Type B pancreatic cell (in vitro differentiated cells): ENCODE measurements at regions not wholly inside any gene's neighbourhood (a gene's known extent, or its start where the extent isn't known, plus 50 kb on each side); places are given as distances from the start of the nearest gene placed in this dataset.
"Not testable (repeated sequence)": the region's sequence is repeated elsewhere in the genome, so short reads cannot be mapped to it uniquely, and the experiment has no call there.

Source experiments
- DNase-seq: peaks from one replicate; pipeline ENCODE4 v3.0.0; 2021; ENCODE audit warnings: mixed read lengths; ENCODE audit not compliant: unreplicated experiment; ENCODE audit errors: extremely low spot score
- H3K27ac Mint-ChIP-seq: 2 replicates; pipeline ENCODE4 v1.8.0; 2021; ENCODE audit warnings: mild to moderate bottlenecking, mixed read lengths
- H3K27me3 Mint-ChIP-seq: 2 replicates; pipeline ENCODE4 v1.8.0; 2021; ENCODE audit warnings: mixed read lengths
- H3K36me3 Mint-ChIP-seq: 2 replicates; pipeline ENCODE4 v1.8.0; 2021; ENCODE audit warnings: mixed read lengths
- H3K4me1 Mint-ChIP-seq: one replicate; pipeline ENCODE4 v1.8.0; 2021; ENCODE audit warnings: mixed read lengths; ENCODE audit not compliant: unreplicated experiment
- H3K4me3 Mint-ChIP-seq: 2 replicates; pipeline ENCODE4 v1.8.0; 2021; ENCODE audit warnings: mild to moderate bottlenecking, mixed read lengths
- H3K9me3 Mint-ChIP-seq: 2 replicates; pipeline ENCODE4 v1.8.0; 2021; ENCODE audit warnings: mixed read lengths
- TF ChIP-seq, protein P1 (sequence below): fragments of 200-600 bp; sonication (generic); conservative IDR thresholded peaks from 2 replicates; pipeline ENCODE4 v1.5.0; 2021; ENCODE audit warnings: antibody characterized with exemption, mild to moderate bottlenecking

DNA sequence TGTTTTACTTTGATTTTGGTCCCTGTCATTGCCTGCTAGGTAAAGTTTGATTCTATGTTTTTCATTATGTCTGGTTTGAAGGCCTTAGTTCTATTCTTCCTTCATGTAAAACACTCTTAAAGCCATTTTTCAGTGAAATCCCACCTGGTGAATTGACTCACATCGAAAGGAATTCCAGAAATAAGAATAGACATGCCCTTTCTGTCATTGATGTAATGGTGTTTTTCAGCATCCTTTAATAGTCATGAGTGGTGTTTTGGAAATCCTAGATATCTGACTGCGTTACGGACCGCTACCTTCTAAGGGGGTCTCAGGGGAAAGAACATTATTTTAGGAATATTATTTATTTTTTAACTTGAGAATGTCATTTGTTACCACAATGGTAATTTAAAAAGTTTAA, 104.5 kb upstream of the ZEB2 start:
- H3K4me3 Mint-ChIP-seq, result no peak overlapping the region
- H3K9me3 Mint-ChIP-seq, result peaks cover 3% of the 10 kb centered on the region
- TF ChIP-seq, protein P1, sequence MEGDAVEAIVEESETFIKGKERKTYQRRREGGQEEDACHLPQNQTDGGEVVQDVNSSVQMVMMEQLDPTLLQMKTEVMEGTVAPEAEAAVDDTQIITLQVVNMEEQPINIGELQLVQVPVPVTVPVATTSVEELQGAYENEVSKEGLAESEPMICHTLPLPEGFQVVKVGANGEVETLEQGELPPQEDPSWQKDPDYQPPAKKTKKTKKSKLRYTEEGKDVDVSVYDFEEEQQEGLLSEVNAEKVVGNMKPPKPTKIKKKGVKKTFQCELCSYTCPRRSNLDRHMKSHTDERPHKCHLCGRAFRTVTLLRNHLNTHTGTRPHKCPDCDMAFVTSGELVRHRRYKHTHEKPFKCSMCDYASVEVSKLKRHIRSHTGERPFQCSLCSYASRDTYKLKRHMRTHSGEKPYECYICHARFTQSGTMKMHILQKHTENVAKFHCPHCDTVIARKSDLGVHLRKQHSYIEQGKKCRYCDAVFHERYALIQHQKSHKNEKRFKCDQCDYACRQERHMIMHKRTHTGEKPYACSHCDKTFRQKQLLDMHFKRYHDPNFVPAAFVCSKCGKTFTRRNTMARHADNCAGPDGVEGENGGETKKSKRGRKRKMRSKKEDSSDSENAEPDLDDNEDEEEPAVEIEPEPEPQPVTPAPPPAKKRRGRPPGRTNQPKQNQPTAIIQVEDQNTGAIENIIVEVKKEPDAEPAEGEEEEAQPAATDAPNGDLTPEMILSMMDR, result no peak
- peaks cover 26% of the 10 kb centered on the region for H3K27me3 Mint-ChIP-seq
- no peaks in the 10 kb centered on the region for H3K4me1 Mint-ChIP-seq
- no peak for DNase-seq
- H3K27ac Mint-ChIP-seq, result no peak overlapping the region
- no peaks in the 10 kb centered on the region for H3K36me3 Mint-ChIP-seq

DNA sequence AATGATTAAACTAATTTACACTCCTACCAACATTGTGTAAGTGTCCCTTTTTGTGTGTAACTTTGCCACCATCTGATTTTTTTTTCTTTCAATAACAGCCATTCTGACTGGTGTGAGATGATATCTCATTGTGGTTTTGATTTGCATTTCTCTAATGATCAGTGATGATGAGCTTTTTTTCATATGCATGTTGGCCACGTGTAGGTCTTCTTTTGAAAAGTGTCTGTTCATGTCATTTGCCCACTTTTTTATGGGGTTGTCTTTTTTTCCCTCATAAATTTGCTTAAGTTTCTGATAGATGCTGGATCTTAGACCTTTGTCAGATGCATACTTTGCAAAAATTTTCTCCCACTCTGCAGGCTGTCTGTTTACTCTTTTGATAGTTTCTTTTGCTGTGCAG, 102.5 kb upstream of the ZEB2 start:
- H3K27ac Mint-ChIP-seq, H3K36me3 Mint-ChIP-seq, H3K4me3 Mint-ChIP-seq, H3K9me3 Mint-ChIP-seq, DNase-seq, H3K4me1 Mint-ChIP-seq: not testable (repeated sequence)
- peaks cover 17% of the 10 kb centered on the region for H3K27me3 Mint-ChIP-seq

DNA sequence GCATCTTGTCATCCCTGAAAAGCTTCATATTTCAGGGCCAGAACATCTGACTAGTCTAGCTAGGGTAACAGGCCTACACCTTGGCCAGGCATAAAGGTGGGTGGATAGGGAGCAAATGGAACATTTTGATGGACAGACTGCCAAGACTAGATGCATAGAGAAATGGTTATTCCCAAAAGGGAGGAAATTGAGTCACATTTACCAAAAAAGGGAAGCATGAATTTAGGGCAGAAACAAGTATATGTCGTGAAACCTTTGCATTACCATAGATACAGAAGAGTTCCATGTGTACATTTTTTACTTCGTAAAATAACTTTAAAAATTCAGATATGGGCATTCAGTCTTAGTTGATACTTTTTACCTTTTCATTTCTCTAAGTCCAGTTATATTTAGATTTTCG, 101.3 kb upstream of the ZEB2 start:
- no peaks in the 10 kb centered on the region for H3K4me1 Mint-ChIP-seq
- H3K27me3 Mint-ChIP-seq, result peaks cover 14% of the 10 kb centered on the region
- H3K36me3 Mint-ChIP-seq, result no peaks in the 10 kb centered on the region
- no peak for DNase-seq
- H3K9me3 Mint-ChIP-seq, result peaks cover 3% of the 10 kb centered on the region
- H3K4me3 Mint-ChIP-seq, result no peak overlapping the region
- no peak overlapping the region for H3K27ac Mint-ChIP-seq
- TF ChIP-seq, protein P1, result no peak

DNA sequence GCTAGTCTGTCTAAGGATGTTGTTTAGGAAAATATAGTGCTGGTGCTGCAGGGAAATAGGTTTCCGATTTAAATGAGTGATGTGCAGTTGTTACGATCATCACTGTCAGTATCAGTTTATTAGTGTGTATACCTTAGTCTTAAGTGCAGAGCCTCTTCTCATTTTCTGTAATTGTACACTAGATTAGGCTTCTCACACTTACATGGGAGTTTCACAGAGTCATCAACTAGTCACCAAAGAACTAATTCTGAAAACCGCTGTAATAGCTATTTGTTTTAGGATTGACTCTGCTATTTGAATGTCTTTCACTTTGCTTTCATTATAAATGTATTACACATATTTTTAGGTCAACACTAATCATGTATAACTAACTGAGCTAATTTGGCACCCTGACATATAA, 99.8 kb upstream of the ZEB2 start:
- Mint-ChIP-seq H3K4me3 (no peak overlapping the region), H3K36me3 (no peaks in the 10 kb centered on the region), H3K27ac (no peak overlapping the region), H3K27me3 (peaks cover 12% of the 10 kb centered on the region), H3K9me3 (no peaks in the 10 kb centered on the region), H3K4me1 (no peaks in the 10 kb centered on the region)
- DNase-seq, result no peak
- TF ChIP-seq, protein P1, result no peak

DNA sequence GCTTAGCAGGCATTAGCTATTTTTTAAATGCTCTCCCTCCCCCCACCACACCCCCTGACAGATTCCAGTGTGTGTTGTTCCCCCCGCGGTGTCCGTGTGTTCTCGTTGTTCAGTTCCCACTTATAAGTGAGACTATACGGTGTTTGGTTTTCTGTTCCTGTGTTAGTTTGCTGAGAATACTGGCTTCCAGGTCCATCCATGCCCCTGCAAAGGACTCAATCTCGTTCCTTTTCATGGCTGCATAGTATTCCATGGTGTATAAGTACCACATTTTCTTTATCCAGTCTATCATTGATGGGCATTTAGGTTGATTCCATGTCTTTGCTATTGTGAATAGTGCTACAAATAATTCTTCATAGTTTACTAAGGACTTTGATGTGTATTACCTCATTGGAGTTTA, 97.3 kb upstream of the ZEB2 start:
- H3K36me3 Mint-ChIP-seq, H3K9me3 Mint-ChIP-seq, DNase-seq, H3K27ac Mint-ChIP-seq, H3K27me3 Mint-ChIP-seq, H3K4me3 Mint-ChIP-seq, H3K4me1 Mint-ChIP-seq: not testable (repeated sequence)

DNA sequence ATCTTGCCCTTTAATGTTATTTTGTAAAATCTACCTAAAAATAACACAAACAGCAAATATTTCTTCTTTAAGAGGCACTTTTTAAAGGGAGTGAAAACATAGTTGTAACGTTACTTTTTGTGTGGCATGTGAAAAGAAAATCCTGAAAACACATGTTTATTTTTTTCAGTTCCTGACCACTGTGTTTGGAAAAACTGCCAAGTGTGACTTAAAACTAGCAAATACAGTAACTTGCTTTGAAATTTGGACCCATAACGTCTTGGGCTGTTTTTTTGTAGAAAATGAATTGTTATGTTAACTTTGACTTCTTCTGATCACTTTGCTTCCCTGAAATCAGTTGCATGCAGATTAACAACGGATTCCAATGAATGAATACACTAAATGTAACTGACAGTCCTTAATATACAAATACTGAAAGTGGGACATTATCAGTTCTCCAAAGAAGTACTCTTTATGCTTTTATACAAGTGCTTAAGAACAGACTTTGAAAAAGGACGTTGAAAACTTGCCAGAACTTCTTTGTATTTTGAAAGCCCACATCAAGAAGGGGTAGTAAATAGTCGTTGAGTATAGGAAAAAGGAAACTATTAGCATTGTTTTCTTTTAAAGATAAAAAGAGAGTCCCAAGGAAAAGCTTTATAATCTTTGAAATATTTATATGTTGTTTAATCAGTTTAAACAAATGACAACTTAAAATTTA, 96.1 kb upstream of the ZEB2 start:
- no peak overlapping the region for H3K4me3 Mint-ChIP-seq
- peaks cover 6% of the 10 kb centered on the region for H3K9me3 Mint-ChIP-seq
- TF ChIP-seq, protein P1, result no peak
- H3K27ac Mint-ChIP-seq, result no peak overlapping the region
- no peaks in the 10 kb centered on the region for H3K4me1 Mint-ChIP-seq
- DNase-seq, result no peak
- H3K27me3 Mint-ChIP-seq, result peaks cover 7% of the 10 kb centered on the region
- no peaks in the 10 kb centered on the region for H3K36me3 Mint-ChIP-seq
